ENCODE measurements at regions not wholly inside any gene's neighbourhood (a gene's known extent, or its start where the extent isn't known, plus 50 kb on each side); places are given as distances from the start of the nearest gene placed in this dataset.
"Not testable (repeated sequence)": the region's sequence is repeated elsewhere in the genome, so short reads cannot be mapped to it uniquely, and the experiment has no call there.

GRCh38 chr1:120586053-120586452 is 137.7 kb upstream of the NBPF26 start:
- H3K4me3 ChIP-seq (ENCODE audit: low read length); H3K27ac ChIP-seq (ENCODE audit: low read length); H3K9me3 ChIP-seq (ENCODE audit: low read length); H3K27me3 ChIP-seq (ENCODE audit: insufficient read depth, low read depth, low read length); H3K9me2 ChIP-seq (ENCODE audit: insufficient read depth, low read length); H3K36me3 ChIP-seq (ENCODE audit: insufficient read depth, low read length); H3F3A ChIP-seq (ENCODE audit: insufficient read depth, low read length, poor library complexity, severe bottlenecking); H3K79me2 ChIP-seq (replicated peaks; ENCODE audit: insufficient read depth, low read length); H3K9ac ChIP-seq (ENCODE audit: low read length); H3K4me2 ChIP-seq (ENCODE audit: low read length); H4K20me1 ChIP-seq (ENCODE audit: insufficient read depth); H2AFZ ChIP-seq (ENCODE audit: low read depth, low read length): not testable (repeated sequence)

DNA sequence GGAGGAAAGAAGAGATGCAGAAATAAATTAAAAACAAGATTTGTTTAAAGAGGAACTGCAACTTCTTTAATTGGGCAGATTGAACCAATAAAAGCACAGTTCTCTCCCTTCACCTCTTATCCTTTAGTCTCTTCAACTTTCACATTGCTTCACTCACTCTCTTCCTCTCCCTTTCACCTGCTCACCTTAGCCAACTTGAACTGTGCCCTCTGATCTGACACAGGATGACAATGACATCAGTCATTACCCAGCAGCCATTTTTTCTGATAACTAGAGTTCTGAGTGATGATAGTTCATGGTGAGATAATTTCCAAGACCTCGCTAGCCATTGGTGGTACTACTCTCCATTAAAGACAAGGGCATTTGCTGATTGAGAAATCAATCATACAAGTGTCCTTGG is 134.9 kb upstream of the NBPF26 start:
- not testable (repeated sequence) for H3F3A ChIP-seq (ENCODE audit: insufficient read depth, low read length, poor library complexity, severe bottlenecking); H3K4me2 ChIP-seq (ENCODE audit: low read length); H3K27ac ChIP-seq (ENCODE audit: low read length); H3K9ac ChIP-seq (ENCODE audit: low read length); H3K9me3 ChIP-seq (ENCODE audit: low read length); H3K79me2 ChIP-seq (replicated peaks; ENCODE audit: insufficient read depth, low read length); H3K36me3 ChIP-seq (ENCODE audit: insufficient read depth, low read length); H3K4me3 ChIP-seq (ENCODE audit: low read length); H2AFZ ChIP-seq (ENCODE audit: low read depth, low read length); H4K20me1 ChIP-seq (ENCODE audit: insufficient read depth); H3K27me3 ChIP-seq (ENCODE audit: insufficient read depth, low read depth, low read length); H3K9me2 ChIP-seq (ENCODE audit: insufficient read depth, low read length)

- not testable (repeated sequence) for H3K36me3 ChIP-seq (ENCODE audit: insufficient read depth, low read length); H4K20me1 ChIP-seq (ENCODE audit: insufficient read depth); H3K9me2 ChIP-seq (ENCODE audit: insufficient read depth, low read length); H3K79me2 ChIP-seq (replicated peaks; ENCODE audit: insufficient read depth, low read length); H3K27ac ChIP-seq (ENCODE audit: low read length); H3K4me3 ChIP-seq (ENCODE audit: low read length); H3F3A ChIP-seq (ENCODE audit: insufficient read depth, low read length, poor library complexity, severe bottlenecking); H2AFZ ChIP-seq (ENCODE audit: low read depth, low read length); H3K27me3 ChIP-seq (ENCODE audit: insufficient read depth, low read depth, low read length); H3K9ac ChIP-seq (ENCODE audit: low read length); H3K4me2 ChIP-seq (ENCODE audit: low read length); H3K9me3 ChIP-seq (ENCODE audit: low read length)
Measured at GRCh38 chr1:120591774-120592173, 132.0 kb upstream of the NBPF26 start.

- H3K36me3 ChIP-seq (ENCODE audit: insufficient read depth, low read length); H3K4me2 ChIP-seq (ENCODE audit: low read length); H3K9me2 ChIP-seq (ENCODE audit: insufficient read depth, low read length); H3K9ac ChIP-seq (ENCODE audit: low read length); H3K4me3 ChIP-seq (ENCODE audit: low read length); H3K27ac ChIP-seq (ENCODE audit: low read length); H3K9me3 ChIP-seq (ENCODE audit: low read length); H2AFZ ChIP-seq (ENCODE audit: low read depth, low read length); H3F3A ChIP-seq (ENCODE audit: insufficient read depth, low read length, poor library complexity, severe bottlenecking); H3K79me2 ChIP-seq (replicated peaks; ENCODE audit: insufficient read depth, low read length); H4K20me1 ChIP-seq (ENCODE audit: insufficient read depth); H3K27me3 ChIP-seq (ENCODE audit: insufficient read depth, low read depth, low read length): not testable (repeated sequence)
Measured at GRCh38 chr1:120592943-120593342, 130.8 kb upstream of the NBPF26 start.

DNA sequence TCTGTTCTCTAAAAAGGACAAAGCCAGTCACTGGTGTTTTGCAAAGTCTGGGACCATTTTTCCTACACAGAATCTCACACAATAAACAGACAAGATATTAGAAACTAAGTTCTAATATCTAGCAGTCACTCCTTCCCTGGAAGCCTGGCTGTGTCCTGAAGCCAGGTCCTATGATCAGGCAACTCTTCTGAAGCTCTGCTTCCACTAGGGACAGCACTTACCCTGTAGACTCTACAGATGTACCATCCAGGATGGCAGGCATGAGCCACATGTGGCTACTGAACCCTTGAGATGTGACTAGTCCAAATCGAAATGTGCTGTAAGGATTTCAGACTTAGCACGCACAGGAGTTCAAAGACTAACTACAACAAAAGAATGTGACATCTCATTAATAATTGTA is 130.1 kb upstream of the NBPF26 start:
- not testable (repeated sequence) for H3K4me3 ChIP-seq (ENCODE audit: low read length); H3K9ac ChIP-seq (ENCODE audit: low read length); H3K9me2 ChIP-seq (ENCODE audit: insufficient read depth, low read length); H3K4me2 ChIP-seq (ENCODE audit: low read length); H3K36me3 ChIP-seq (ENCODE audit: insufficient read depth, low read length); H3F3A ChIP-seq (ENCODE audit: insufficient read depth, low read length, poor library complexity, severe bottlenecking); H3K27ac ChIP-seq (ENCODE audit: low read length); H3K79me2 ChIP-seq (replicated peaks; ENCODE audit: insufficient read depth, low read length); H3K9me3 ChIP-seq (ENCODE audit: low read length); H4K20me1 ChIP-seq (ENCODE audit: insufficient read depth); H3K27me3 ChIP-seq (ENCODE audit: insufficient read depth, low read depth, low read length); H2AFZ ChIP-seq (ENCODE audit: low read depth, low read length)

- not testable (repeated sequence) for H3K9me3 ChIP-seq (ENCODE audit: low read length); H4K20me1 ChIP-seq (ENCODE audit: insufficient read depth); H3K4me2 ChIP-seq (ENCODE audit: low read length); H3F3A ChIP-seq (ENCODE audit: insufficient read depth, low read length, poor library complexity, severe bottlenecking); H3K9me2 ChIP-seq (ENCODE audit: insufficient read depth, low read length); H3K36me3 ChIP-seq (ENCODE audit: insufficient read depth, low read length); H3K27ac ChIP-seq (ENCODE audit: low read length); H3K4me3 ChIP-seq (ENCODE audit: low read length); H2AFZ ChIP-seq (ENCODE audit: low read depth, low read length); H3K9ac ChIP-seq (ENCODE audit: low read length); H3K79me2 ChIP-seq (replicated peaks; ENCODE audit: insufficient read depth, low read length); H3K27me3 ChIP-seq (ENCODE audit: insufficient read depth, low read depth, low read length)
Measured at GRCh38 chr1:120598331-120598951, 125.3 kb upstream of the NBPF26 start.

DNA sequence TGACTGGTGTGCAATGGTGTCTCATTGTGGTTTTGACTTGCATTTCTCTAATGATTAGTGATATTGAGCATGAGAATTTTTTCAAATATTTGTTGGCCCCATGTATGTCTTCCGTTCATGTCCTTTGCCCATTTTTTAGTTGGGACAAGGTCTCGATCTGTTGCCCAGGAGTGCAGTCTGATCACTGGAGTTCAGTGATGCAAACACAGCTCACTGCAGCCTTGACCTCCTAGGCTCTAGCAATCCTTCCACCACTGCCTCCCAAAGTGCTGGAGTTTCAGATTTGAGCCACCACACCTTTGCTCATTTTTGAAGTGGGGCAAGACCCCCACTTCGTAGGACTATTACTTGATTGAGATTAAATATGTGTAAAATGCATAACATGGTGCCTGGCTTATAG is 124.2 kb upstream of the NBPF26 start:
- H3K4me2 ChIP-seq (ENCODE audit: low read length); H3K79me2 ChIP-seq (replicated peaks; ENCODE audit: insufficient read depth, low read length); H3K27me3 ChIP-seq (ENCODE audit: insufficient read depth, low read depth, low read length); H3K9me2 ChIP-seq (ENCODE audit: insufficient read depth, low read length); H3K36me3 ChIP-seq (ENCODE audit: insufficient read depth, low read length); H3F3A ChIP-seq (ENCODE audit: insufficient read depth, low read length, poor library complexity, severe bottlenecking); H3K9me3 ChIP-seq (ENCODE audit: low read length); H3K9ac ChIP-seq (ENCODE audit: low read length); H4K20me1 ChIP-seq (ENCODE audit: insufficient read depth); H2AFZ ChIP-seq (ENCODE audit: low read depth, low read length); H3K27ac ChIP-seq (ENCODE audit: low read length); H3K4me3 ChIP-seq (ENCODE audit: low read length): not testable (repeated sequence)

DNA sequence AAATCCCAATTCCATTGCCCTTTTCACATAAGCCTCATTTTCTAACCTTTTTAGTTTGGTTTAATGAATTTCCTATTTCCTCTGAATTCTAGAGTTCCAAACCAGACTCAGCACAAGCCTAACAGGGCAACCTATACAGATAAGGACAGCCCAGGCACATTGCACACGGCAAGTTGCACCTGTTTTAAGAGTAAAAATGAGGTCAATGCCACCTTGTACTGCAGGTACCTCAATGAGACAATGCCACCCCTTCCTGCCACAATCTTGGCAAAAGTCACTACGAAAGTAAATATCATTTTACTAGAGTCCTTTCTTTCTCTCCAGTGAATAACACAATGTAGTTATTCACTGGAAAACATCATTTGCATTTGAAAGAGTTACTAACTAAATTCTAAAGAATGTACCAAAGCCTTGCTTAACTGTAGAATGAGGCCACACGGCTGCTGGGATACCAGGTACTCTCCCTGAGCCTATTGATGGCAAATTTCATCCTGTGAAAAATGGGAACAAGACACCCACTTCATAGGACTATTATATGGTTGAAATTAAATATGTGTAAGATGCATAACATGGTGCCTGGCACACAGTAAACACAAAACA is 123.2 kb upstream of the NBPF26 start:
- not testable (repeated sequence) for H3K79me2 ChIP-seq (replicated peaks; ENCODE audit: insufficient read depth, low read length); H3F3A ChIP-seq (ENCODE audit: insufficient read depth, low read length, poor library complexity, severe bottlenecking); H3K9me2 ChIP-seq (ENCODE audit: insufficient read depth, low read length); H2AFZ ChIP-seq (ENCODE audit: low read depth, low read length); H3K36me3 ChIP-seq (ENCODE audit: insufficient read depth, low read length); H3K4me3 ChIP-seq (ENCODE audit: low read length); H3K4me2 ChIP-seq (ENCODE audit: low read length); H3K27me3 ChIP-seq (ENCODE audit: insufficient read depth, low read depth, low read length); H3K9me3 ChIP-seq (ENCODE audit: low read length); H3K9ac ChIP-seq (ENCODE audit: low read length); H3K27ac ChIP-seq (ENCODE audit: low read length); H4K20me1 ChIP-seq (ENCODE audit: insufficient read depth)

All from neural cell (in vitro differentiated cells).